SH-SY5Y (cell line): ENCODE measurements at regions not wholly inside any gene's neighbourhood (a gene's known extent, or its start where the extent isn't known, plus 50 kb on each side); places are given as distances from the start of the nearest gene placed in this dataset.

Experiments
- GATA2 ChIP-seq: IDR thresholded peaks from 2 replicates; pipeline ENCODE4 v1.6.1; 2011; ENCODE audit warnings: mild to moderate bottlenecking, low read depth, low read length
- GATA3 ChIP-seq: IDR thresholded peaks from 2 replicates; pipeline ENCODE4 v1.6.1; 2011; ENCODE audit warnings: low read depth, mild to moderate bottlenecking, low read length, moderate library complexity

DNA sequence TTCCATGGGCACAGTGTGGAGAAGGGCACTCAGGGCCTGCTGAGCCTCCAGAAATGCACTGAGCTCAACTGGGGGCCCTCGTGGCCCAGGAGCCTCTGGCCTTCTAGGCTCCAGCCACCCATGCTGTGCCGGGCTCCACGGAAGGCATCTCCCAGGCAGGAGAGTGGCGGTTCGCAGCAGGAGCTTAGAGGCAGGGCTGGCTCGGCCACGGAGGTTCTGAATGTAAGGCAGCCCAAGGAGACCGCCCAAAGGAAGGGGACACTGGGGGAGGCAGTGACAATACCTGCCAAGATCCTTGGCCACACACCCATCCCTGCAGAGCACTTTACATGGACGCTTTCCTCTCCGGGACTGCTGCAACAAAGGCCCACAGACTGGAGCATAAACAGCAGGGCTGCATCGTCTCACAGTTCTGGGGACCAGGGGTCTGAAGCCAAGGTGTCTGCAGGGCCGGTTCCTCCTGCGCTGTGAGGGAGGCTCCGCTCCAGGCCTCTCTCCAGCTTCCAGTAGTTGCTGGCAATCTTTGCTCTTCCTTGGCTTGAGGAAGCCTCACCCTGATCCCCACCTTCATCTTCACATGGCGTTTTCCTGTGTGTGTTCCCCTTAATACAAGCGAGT is 128.2 kb upstream of the CDH4 start:
- TF ChIP-seq GATA3 (no peak), GATA2 (no peak)
